HG03520 (cell line): ENCODE measurements at regions not wholly inside any gene's neighbourhood (a gene's known extent, or its start where the extent isn't known, plus 50 kb on each side); places are given as distances from the start of the nearest gene placed in this dataset.
"Not testable (repeated sequence)": the region's sequence is repeated elsewhere in the genome, so short reads cannot be mapped to it uniquely, and the experiment has no call there.

Source experiments
- ATAC-seq: cut with Tn5 transposase; IDR thresholded peaks from one replicate; pipeline ENCODE4 v1.9.1; 2021; ENCODE audit warnings: mild to moderate bottlenecking, moderate library complexity; ENCODE audit not compliant: unreplicated experiment

DNA sequence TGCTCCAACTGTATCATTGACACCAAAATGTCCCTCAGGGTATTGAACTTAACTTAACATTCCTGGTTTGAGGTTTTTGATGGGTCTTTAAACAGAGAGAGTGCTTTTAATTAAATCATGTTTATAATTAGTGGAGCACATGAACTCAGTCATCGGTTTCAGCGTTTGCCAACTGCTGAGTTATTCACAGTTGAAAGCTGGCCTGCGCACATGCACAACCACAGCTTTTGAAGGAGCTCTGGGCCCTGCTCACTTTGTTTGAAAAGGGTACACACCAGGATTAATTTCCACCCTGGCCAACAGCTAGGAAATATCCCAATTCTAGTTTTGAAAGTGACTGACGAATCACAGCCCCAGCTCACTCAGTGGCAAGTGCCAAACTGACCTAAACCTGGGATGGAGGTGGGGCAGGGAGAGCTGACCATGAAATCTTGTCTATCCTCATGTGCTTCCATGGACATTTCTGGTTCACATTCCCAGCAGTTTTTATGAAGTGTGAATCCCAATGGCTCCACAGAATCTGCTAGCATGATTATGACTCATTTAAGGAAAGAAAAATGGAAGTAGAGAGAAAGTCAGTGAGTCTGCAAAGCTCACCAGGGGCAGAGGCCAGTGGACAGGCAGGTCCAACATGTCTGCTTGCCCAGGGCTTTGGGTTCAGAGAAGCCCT is 247.8 kb downstream of the FNDC1 start:
- no peak for ATAC-seq

DNA sequence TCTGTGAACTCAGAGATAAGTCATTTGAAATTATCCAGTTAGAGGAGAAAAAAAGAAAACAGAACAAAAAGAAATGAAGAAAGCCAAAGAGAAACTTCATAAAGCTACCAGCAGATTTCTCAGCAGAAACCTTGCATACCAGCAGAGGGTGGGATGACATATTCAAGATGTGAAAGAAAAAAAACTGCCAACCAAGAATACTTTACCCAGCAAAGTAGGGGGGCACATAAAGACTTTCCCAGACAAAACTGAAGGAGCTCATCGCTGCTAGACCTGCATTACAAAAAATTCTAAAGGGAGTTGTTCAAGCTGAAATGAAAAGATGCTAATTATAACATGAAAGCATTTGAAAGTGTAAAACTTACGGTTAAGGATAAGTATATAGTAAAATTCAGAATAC is 246.3 kb downstream of the FNDC1 start:
- ATAC-seq = no peak

DNA sequence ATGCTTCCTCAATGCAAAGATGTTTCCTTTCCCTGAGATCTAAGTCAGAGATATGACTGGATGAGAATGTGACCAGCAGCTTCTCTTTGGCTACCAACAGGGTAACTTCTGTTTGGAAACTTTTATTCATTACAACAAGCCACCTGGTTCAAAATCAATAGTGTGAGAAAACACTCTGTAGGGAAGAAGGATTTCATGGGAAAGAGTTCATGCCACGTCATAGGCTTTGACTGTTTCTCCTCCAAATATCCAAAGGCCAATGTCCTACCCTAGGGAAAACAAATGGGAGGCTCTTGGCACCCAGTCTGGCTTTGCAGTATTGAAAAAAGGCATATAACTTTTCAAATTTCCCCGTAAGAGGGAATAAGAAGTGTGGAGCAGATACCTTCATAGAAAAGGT is 245.5 kb downstream of the FNDC1 start:
- no peak for ATAC-seq

- ATAC-seq = not testable (repeated sequence)
Observed at GRCh38 chr6:159407211-159407780, 238.1 kb downstream of the FNDC1 start.

DNA sequence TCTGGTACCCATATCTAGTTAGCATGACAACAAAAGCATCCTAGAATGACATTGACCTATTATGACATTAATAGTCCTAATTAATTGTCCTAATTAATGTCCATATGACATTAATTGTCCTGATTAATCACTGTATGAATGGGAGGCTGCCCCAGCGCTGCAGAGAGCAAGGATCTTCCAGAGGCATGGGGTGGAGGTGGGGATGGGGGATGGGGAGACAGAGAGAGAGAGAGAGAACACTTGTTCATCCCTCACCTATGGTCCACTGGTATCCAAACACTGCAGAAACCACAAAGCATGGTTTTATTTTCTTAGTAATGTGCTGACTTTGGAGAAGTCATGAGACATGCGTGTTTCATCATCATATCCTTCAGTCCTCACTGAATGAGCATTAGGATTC is 235.1 kb downstream of the FNDC1 start:
- ATAC-seq = no peak

DNA sequence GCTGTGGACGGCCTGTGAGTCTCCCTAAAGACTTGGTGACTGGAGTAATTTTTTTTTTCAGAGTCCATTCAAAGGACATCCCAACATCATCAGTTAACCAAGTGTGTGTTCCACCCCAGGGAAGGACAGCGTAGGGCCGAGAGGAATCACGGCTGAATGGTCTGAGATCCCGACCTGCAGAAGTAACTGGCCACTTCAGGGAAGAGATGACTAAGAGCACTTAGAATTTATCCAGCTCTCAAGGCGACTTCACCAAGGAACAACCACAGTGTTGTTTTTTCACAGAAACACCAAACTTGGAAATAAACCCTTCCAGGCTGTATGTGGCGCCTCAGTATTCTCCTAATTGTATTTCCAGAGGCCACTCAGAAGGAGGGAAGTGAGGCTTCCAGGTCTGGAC is 231.6 kb downstream of the FNDC1 start:
- ATAC-seq = no peak

GRCh38 chr6:159399751-159400221 is 230.6 kb downstream of the FNDC1 start:
- ATAC-seq = no peak

GRCh38 chr6:159398633-159399032 is 229.4 kb downstream of the FNDC1 start:
- ATAC-seq = no peak

DNA sequence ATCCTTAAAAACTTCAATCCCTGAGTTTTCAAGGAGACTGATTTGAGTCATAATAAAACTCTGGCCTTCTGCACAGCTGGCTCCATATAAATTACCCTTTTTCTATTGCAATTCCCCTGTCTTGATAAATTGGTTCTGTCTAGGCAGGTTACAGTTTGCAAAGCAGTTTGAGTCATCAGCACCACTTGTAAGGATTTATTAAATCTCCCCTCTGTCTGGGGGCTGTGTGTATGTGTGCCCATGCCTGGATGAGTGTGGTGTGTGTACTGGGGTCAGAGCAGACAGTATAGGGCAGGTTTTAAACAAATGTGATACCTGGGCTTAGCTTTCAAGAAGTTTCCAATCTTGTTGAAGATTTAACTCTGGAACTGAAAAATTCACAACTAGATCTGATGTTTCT is 228.6 kb downstream of the FNDC1 start:
- no peak for ATAC-seq

- ATAC-seq = no peak
Observed at GRCh38 chr6:159395609-159396008, 226.4 kb downstream of the FNDC1 start.

- not testable (repeated sequence) for ATAC-seq
Observed at GRCh38 chr6:159392695-159393094, 223.5 kb downstream of the FNDC1 start.

DNA sequence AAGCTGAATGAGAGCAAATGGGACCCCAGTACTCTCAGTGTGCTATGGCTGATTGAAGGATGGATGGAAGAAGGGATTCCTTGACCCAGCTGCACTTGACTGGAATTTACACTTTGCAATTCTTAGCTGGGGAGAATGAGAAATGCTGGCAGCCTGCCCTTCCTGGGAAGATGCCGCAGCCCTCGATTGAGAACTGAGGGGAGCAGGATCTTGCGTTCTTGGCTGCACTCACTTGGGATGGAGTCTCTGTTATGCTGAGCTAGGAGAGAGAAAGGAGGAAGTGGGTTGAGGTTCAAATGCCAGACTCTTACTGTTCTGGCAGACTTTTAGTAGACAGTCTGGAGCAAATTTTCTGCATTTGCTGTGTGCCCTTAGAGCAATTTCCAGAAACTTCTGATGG is 221.2 kb downstream of the FNDC1 start:
- no peak for ATAC-seq

DNA sequence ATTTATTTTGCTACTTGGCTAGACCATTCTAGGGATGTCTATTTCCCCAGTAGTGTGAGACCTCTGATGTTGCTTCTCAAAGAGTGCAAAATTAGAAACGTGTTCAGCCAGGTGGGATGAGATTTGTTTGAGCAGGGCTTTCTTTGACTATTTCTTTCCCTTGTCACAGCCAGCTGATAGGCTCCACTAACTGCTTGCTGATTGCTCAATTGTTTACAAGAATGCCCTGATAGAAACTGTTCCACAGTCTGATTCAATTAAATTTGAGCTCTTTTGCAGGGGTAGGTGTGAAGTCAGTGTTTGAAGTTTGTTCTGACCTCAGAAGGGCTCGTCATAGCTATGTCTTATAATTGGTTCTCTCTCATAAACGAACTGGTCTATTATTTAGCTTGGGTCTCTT is 220.5 kb downstream of the FNDC1 start:
- no peak for ATAC-seq

GRCh38 chr6:159380114-159380513 is 210.9 kb downstream of the FNDC1 start:
- no peak for ATAC-seq

GRCh38 chr6:159378411-159379328 is 209.5 kb downstream of the FNDC1 start:
- ATAC-seq = no peak

DNA sequence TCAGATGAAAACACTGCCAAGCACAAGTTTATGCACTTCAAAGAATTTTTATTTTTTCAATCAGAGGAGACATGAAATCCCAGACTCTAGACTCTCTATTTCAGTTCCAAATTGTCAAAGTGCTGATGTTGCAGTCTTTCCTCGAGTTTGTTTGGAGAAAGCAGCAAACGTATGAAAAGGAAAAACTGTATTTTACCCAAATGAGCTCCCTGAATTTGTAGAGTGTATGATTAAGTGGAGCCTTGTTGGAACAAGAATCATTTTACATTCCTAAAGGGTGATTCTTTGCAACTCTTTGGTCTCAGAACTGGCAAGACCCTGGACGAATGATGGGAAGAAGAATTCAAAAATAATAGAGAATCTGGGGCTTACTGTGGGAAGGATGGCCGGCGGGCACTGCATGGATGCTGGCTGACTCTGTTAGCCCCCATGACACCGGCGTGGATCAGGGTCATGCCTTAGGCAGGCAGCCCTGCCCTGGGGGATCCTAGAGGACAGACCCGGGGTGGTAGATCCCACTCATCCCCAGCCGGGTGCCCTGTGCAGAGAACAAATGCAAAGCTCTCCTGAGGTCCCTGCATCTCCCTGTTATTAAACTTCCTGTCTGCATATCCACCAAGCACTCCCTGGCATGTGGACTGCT is 207.4 kb downstream of the FNDC1 start:
- ATAC-seq = no peak

DNA sequence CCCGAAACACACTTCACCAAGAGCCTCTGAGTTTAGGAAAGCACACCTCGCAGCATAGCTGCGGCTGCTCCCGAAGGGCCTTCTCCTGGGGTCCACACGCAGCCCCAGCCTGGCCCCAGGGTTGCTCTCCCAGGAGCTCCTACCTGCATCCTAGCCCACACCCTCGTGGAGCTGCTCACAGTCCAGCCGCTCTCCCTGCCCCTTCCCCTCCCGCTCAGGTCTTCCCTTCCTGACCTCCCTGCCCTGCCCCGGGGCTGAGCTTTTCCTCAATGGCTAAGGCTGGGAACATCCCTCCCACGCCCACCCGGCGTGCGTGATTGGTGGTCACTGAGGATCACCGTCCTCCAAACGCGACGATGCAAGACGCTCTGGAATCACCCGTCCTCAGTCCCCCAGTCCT is 205.8 kb downstream of the FNDC1 start:
- ATAC-seq = no peak

GRCh38 chr6:159373670-159374069 is 204.5 kb downstream of the FNDC1 start:
- no peak for ATAC-seq

GRCh38 chr6:159372333-159372732 is 203.1 kb downstream of the FNDC1 start:
- ATAC-seq = no peak

GRCh38 chr6:159360306-159360705 is 191.1 kb downstream of the FNDC1 start:
- ATAC-seq = no peak

GRCh38 chr6:159359581-159360297 is 190.5 kb downstream of the FNDC1 start:
- ATAC-seq = no peak
